Neural cell (in vitro differentiated cells): ENCODE measurements at regions not wholly inside any gene's neighbourhood (a gene's known extent, or its start where the extent isn't known, plus 50 kb on each side); places are given as distances from the start of the nearest gene placed in this dataset.

Experiments used
- H2AFZ ChIP-seq: fragments of 200-600, 300-800 bp; sonication (generic), shearing (Covaris generic); 2 replicates; pipeline ENCODE4 v1.6.0; 2014; ENCODE audit warnings: low read depth, mild to moderate bottlenecking, antibody characterized with exemption, low read length, moderate library complexity
- H3F3A ChIP-seq: fragments of 200-600 bp; shearing (Covaris generic); 2 replicates; pipeline ENCODE4 v1.6.1; 2016; ENCODE audit warnings: mild to moderate bottlenecking, moderate library complexity, mixed read lengths, antibody characterized with exemption, low read length; ENCODE audit not compliant: insufficient read depth, poor library complexity, severe bottlenecking
- H3K27ac ChIP-seq: fragments of 200-600, 300-800 bp; sonication (generic), shearing (Covaris generic); 2 replicates; pipeline ENCODE4 v1.5.1; 2014; ENCODE audit warnings: mild to moderate bottlenecking, low read length, moderate library complexity
- H3K27me3 ChIP-seq: fragments of 300-800, 200-600 bp; sonication (generic), shearing (Covaris generic); 2 replicates; pipeline ENCODE4 v1.6.0; 2014; ENCODE audit warnings: mild to moderate bottlenecking, low read depth, low read length, moderate library complexity; ENCODE audit not compliant: insufficient read depth
- H3K36me3 ChIP-seq: fragments of 300-800, 200-600 bp; sonication (generic), shearing (Covaris generic); 2 replicates; pipeline ENCODE4 v1.5.1; 2014; ENCODE audit warnings: mild to moderate bottlenecking, antibody characterized with exemption, low read length, moderate library complexity; ENCODE audit not compliant: insufficient read depth
- H3K4me2 ChIP-seq: fragments of 300-800, 200-600 bp; sonication (generic), shearing (Covaris generic); 2 replicates; pipeline ENCODE4 v1.6.0; 2014; ENCODE audit warnings: mild to moderate bottlenecking, low read length
- H3K4me3 ChIP-seq: fragments of 300-800, 200-600 bp; sonication (generic), shearing (Covaris generic); 2 replicates; pipeline ENCODE4 v1.5.1; 2014; ENCODE audit warnings: mild to moderate bottlenecking, low read length, moderate library complexity
- H3K79me2 ChIP-seq: fragments of 200-600 bp; shearing (Covaris generic); replicated peaks from 2 replicates; pipeline ENCODE4 v1.6.0; 2014; ENCODE audit warnings: mild to moderate bottlenecking, low read length, moderate library complexity; ENCODE audit not compliant: insufficient read depth
- H3K9ac ChIP-seq: fragments of 300-800, 200-600 bp; sonication (generic), shearing (Covaris generic); 2 replicates; pipeline ENCODE4 v1.6.1; 2016; ENCODE audit warnings: mild to moderate bottlenecking, low read length, mixed read lengths
- H3K9me2 ChIP-seq: fragments of 200-600 bp; shearing (Covaris generic); 2 replicates; pipeline ENCODE4 v1.6.1; 2016; ENCODE audit warnings: mild to moderate bottlenecking, low read length, mixed read lengths; ENCODE audit not compliant: insufficient read depth
- H3K9me3 ChIP-seq: fragments of 200-600, 300-800 bp; sonication (generic), shearing (Covaris generic); 2 replicates; pipeline ENCODE4 v1.6.1; 2016; ENCODE audit warnings: mild to moderate bottlenecking, mixed run types, low read length, moderate library complexity, mixed read lengths
- H4K20me1 ChIP-seq: fragments of 200-600 bp; shearing (Covaris generic); 2 replicates; pipeline ENCODE4 v1.6.1; 2016; ENCODE audit warnings: mild to moderate bottlenecking, mixed run types; ENCODE audit not compliant: insufficient read depth
- CTCF ChIP-seq: fragments of 450-650 bp; IDR thresholded peaks from 2 replicates; pipeline ENCODE4 v1.5.1; 2014; ENCODE audit warnings: antibody characterized with exemption, mild to moderate bottlenecking, moderate library complexity; ENCODE audit not compliant: poor library complexity, severe bottlenecking
- EP300 ChIP-seq: fragments of 450-650 bp; conservative IDR thresholded peaks from 2 replicates; pipeline ENCODE4 v1.6.1; 2014; ENCODE audit warnings: antibody characterized with exemption, mild to moderate bottlenecking, moderate library complexity; ENCODE audit not compliant: poor library complexity, severe bottlenecking
- EZH2 ChIP-seq: fragments of 200-600, 300-800 bp; shearing (Covaris generic), sonication (generic); IDR thresholded peaks from 2 replicates; pipeline ENCODE4 v1.6.1; 2014; ENCODE audit warnings: antibody characterized with exemption, low read length, borderline replicate concordance, mild to moderate bottlenecking; ENCODE audit not compliant: insufficient read depth, poor library complexity, severe bottlenecking
- MXI1 ChIP-seq: fragments of 450-650 bp; conservative IDR thresholded peaks from 2 replicates; pipeline ENCODE4 v1.6.1; 2014; ENCODE audit warnings: antibody characterized with exemption, mild to moderate bottlenecking; ENCODE audit not compliant: poor library complexity, severe bottlenecking
- POLR2AphosphoS5 ChIP-seq: IDR thresholded peaks from 2 replicates; pipeline ENCODE4 v1.6.1; 2012
- RAD21 ChIP-seq: fragments of 450-650 bp; conservative IDR thresholded peaks from 2 replicates; pipeline ENCODE4 v1.6.1; 2014; ENCODE audit warnings: antibody characterized with exemption, mild to moderate bottlenecking, moderate library complexity
- REST ChIP-seq: IDR thresholded peaks from 2 replicates; pipeline ENCODE4 v1.6.1; 2012; ENCODE audit warnings: borderline replicate concordance
- SMC3 ChIP-seq: fragments of 450-650 bp; conservative IDR thresholded peaks from 2 replicates; pipeline ENCODE4 v1.6.1; 2014; ENCODE audit warnings: antibody characterized with exemption, mild to moderate bottlenecking, moderate library complexity; ENCODE audit not compliant: poor library complexity
- TAF1 ChIP-seq: IDR thresholded peaks from 2 replicates; pipeline ENCODE4 v1.6.1; 2012; ENCODE audit warnings: low read depth

DNA sequence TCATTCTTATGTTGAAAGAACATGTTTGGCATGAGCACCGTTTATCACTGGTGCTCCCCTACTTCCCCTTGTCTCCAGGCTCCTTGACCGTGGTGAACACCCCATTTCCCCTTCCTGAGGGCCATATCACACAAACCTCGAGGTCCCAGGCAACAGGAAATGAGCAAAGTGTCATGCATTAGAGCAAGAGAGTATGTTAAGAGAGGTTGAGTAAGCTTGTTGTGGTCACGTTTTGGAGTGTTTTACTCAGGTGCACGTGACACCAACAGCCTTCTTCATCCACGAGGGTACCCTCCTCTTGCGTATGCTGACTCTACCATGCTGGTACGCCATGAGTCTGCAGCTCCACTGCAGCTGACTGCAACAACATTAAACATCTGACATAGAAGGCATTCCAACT lies 482.2 kb upstream of the NBEA start:
- Histone ChIP-seq H3K36me3 (no peaks in the 10 kb centered on the region), H3K9me3 (no peaks in the 10 kb centered on the region), H3K9ac (no peak overlapping the region), H2AFZ (no peak overlapping the region), H3K79me2 (no peaks in the 10 kb centered on the region), H4K20me1 (no peaks in the 10 kb centered on the region), H3F3A (no peaks in the 10 kb centered on the region), H3K4me2 (no peak overlapping the region), H3K27me3 (no peaks in the 10 kb centered on the region), H3K4me3 (no peak overlapping the region), H3K9me2 (no peaks in the 10 kb centered on the region), H3K27ac (no peak overlapping the region)
- TF ChIP-seq REST = no peak
- no peak for TF ChIP-seq TAF1
- no peak for TF ChIP-seq SMC3
- TF ChIP-seq CTCF = no peak
- TF ChIP-seq EZH2 = no peak
- no peak for TF ChIP-seq POLR2AphosphoS5

- no peak overlapping the region for H3K27ac ChIP-seq
- H3F3A ChIP-seq = no peaks in the 10 kb centered on the region
- no peak overlapping the region for H3K4me2 ChIP-seq
- no peak overlapping the region for H2AFZ ChIP-seq
- H3K4me3 ChIP-seq = no peak overlapping the region
- H4K20me1 ChIP-seq = no peaks in the 10 kb centered on the region
- H3K9ac ChIP-seq = no peak overlapping the region
- H3K9me2 ChIP-seq = no peaks in the 10 kb centered on the region
- H3K9me3 ChIP-seq = no peaks in the 10 kb centered on the region
- TF ChIP-seq EZH2 = no peak
- TF ChIP-seq REST = no peak
- TF ChIP-seq EP300 = no peak
- no peak for TF ChIP-seq POLR2AphosphoS5
- TF ChIP-seq TAF1 = no peak
- TF ChIP-seq MXI1 = no peak
- TF ChIP-seq RAD21 = no peak
- no peak for TF ChIP-seq SMC3
- no peak for TF ChIP-seq CTCF
- H3K79me2 ChIP-seq = no peaks in the 10 kb centered on the region
- no peaks in the 10 kb centered on the region for H3K27me3 ChIP-seq
- no peaks in the 10 kb centered on the region for H3K36me3 ChIP-seq
Observed at GRCh38 chr13:34462843-34463242, 479.2 kb upstream of the NBEA start.
